ENCODE measurements at regions not wholly inside any gene's neighbourhood (a gene's known extent, or its start where the extent isn't known, plus 50 kb on each side); places are given as distances from the start of the nearest gene placed in this dataset.
"Not testable (repeated sequence)": the region's sequence is repeated elsewhere in the genome, so short reads cannot be mapped to it uniquely, and the experiment has no call there.

- DNase-seq = no peak
- TF ChIP-seq POLR2A (IDR thresholded peaks at IDR 0.05; ENCODE audit: low read length) (no peak), GATA1 (IDR thresholded peaks at IDR 0.05; ENCODE audit: low read depth, low read length) (no peak)
These were observed 108.4 kb upstream of the IGLL5 start for GRCh38 chr22:22779213-22779612.

- DNase-seq = no peak
- no peak for TF ChIP-seq GATA1 (IDR thresholded peaks at IDR 0.05; ENCODE audit: low read depth, low read length)
- no peak for TF ChIP-seq POLR2A (IDR thresholded peaks at IDR 0.05; ENCODE audit: low read length)
These were observed 104.0 kb upstream of the IGLL5 start for GRCh38 chr22:22783575-22783974.

- TF ChIP-seq GATA1 (IDR thresholded peaks at IDR 0.05; ENCODE audit: low read depth, low read length) (no peak), POLR2A (IDR thresholded peaks at IDR 0.05; ENCODE audit: low read length) (no peak)
- no peak for DNase-seq
These were observed 103.2 kb upstream of the IGLL5 start for GRCh38 chr22:22784249-22785039.

- no peak for TF ChIP-seq GATA1 (IDR thresholded peaks at IDR 0.05; ENCODE audit: low read depth, low read length)
- no peak for TF ChIP-seq POLR2A (IDR thresholded peaks at IDR 0.05; ENCODE audit: low read length)
- no peak for DNase-seq
These were observed 102.1 kb upstream of the IGLL5 start for GRCh38 chr22:22785316-22786065.

GRCh38 chr22:22786301-22787115 is 101.1 kb upstream of the IGLL5 start:
- TF ChIP-seq GATA1 (IDR thresholded peaks at IDR 0.05; ENCODE audit: low read depth, low read length) = no peak
- TF ChIP-seq POLR2A (IDR thresholded peaks at IDR 0.05; ENCODE audit: low read length) = no peak
- DNase-seq = no peak

GRCh38 chr22:22787151-22787550 is 100.5 kb upstream of the IGLL5 start:
- no peak for DNase-seq
- TF ChIP-seq GATA1 (IDR thresholded peaks at IDR 0.05; ENCODE audit: low read depth, low read length) (no peak), POLR2A (IDR thresholded peaks at IDR 0.05; ENCODE audit: low read length) (no peak)

- DNase-seq = peak; percentile 50 to 73
- TF ChIP-seq POLR2A (IDR thresholded peaks at IDR 0.05; ENCODE audit: low read length) = no peak
- no peak for TF ChIP-seq GATA1 (IDR thresholded peaks at IDR 0.05; ENCODE audit: low read depth, low read length)
These were observed 99.7 kb upstream of the IGLL5 start for GRCh38 chr22:22787786-22788459.

GRCh38 chr22:22788460-22789037 is 99.1 kb upstream of the IGLL5 start:
- TF ChIP-seq GATA1 (IDR thresholded peaks at IDR 0.05; ENCODE audit: low read depth, low read length) (no peak), POLR2A (IDR thresholded peaks at IDR 0.05; ENCODE audit: low read length) (no peak)
- DNase-seq = no peak

- TF ChIP-seq GATA1 (IDR thresholded peaks at IDR 0.05; ENCODE audit: low read depth, low read length) (no peak), POLR2A (IDR thresholded peaks at IDR 0.05; ENCODE audit: low read length) (no peak)
- DNase-seq = no peak
These were observed 98.2 kb upstream of the IGLL5 start for GRCh38 chr22:22789233-22789921.

GRCh38 chr22:22789922-22790845 is 97.4 kb upstream of the IGLL5 start:
- no peak for TF ChIP-seq POLR2A (IDR thresholded peaks at IDR 0.05; ENCODE audit: low read length)
- no peak for TF ChIP-seq GATA1 (IDR thresholded peaks at IDR 0.05; ENCODE audit: low read depth, low read length)
- DNase-seq = no peak

- TF ChIP-seq GATA1 (IDR thresholded peaks at IDR 0.05; ENCODE audit: low read depth, low read length) (no peak), POLR2A (IDR thresholded peaks at IDR 0.05; ENCODE audit: low read length) (no peak)
- DNase-seq = no peak
These were observed 96.0 kb upstream of the IGLL5 start for GRCh38 chr22:22791438-22792181.

- not testable (repeated sequence) for DNase-seq
These were observed 95.3 kb upstream of the IGLL5 start for GRCh38 chr22:22792205-22792786.

GRCh38 chr22:22795639-22796038 is 92.0 kb upstream of the IGLL5 start:
- DNase-seq = not testable (repeated sequence)
